Astrocyte (in vitro differentiated cells and primary cell): ENCODE measurements at regions not wholly inside any gene's neighbourhood (a gene's known extent, or its start where the extent isn't known, plus 50 kb on each side); places are given as distances from the start of the nearest gene placed in this dataset.

Source experiments
- CTCF ChIP-seq: IDR thresholded peaks from 2 replicates; pipeline ENCODE4 v1.5.1; 2011; ENCODE audit warnings: low read depth, mild to moderate bottlenecking, inconsistent platforms, low read length, moderate library complexity; ENCODE audit not compliant: insufficient read depth
- EZH2 ChIP-seq: IDR thresholded peaks from 2 replicates; pipeline ENCODE4 v1.6.1; 2012; ENCODE audit warnings: mild to moderate bottlenecking, low read length, inconsistent platforms; ENCODE audit not compliant: insufficient read depth

- TF ChIP-seq EZH2 (no peak), CTCF (no peak)
These were observed 678.3 kb upstream of the NRXN1 start for GRCh38 chr2:51710222-51710621.
